ENCODE measurements at regions not wholly inside any gene's neighbourhood (a gene's known extent, or its start where the extent isn't known, plus 50 kb on each side); places are given as distances from the start of the nearest gene placed in this dataset.

- no peak overlapping the region for H2AK9ac ChIP-seq (replicated peaks; ENCODE audit: low read depth, low read length, poor library complexity)
- H3K4ac ChIP-seq (ENCODE audit: low read depth, low read length), result no peak overlapping the region
- POLR2A ChIA-PET (ENCODE audit: unreplicated experiment), result no interaction called here
- no peak overlapping the region for H3K14ac ChIP-seq (replicated peaks; ENCODE audit: low read depth, low read length)
- H3K9ac ChIP-seq (ENCODE audit: low read depth, low read length), result no peak overlapping the region
- no peak overlapping the region for H2BK5ac ChIP-seq (ENCODE audit: low read depth, low read length, poor library complexity, severe bottlenecking)
- H3K9me3 ChIP-seq (ENCODE audit: control insufficient read depth, insufficient read depth, low read length), result peaks cover 80% of the 10 kb centered on the region
- H3K36me3 ChIP-seq (ENCODE audit: control insufficient read depth, insufficient read depth, low read length), result no peaks in the 10 kb centered on the region
- dilution Hi-C loops (cut with HindIII; ENCODE audit: low sequenced_read_pairs, unreplicated experiment) (no loop called here), intact Hi-C loops (cut with micrococcal nuclease) (no loop called here), in situ Hi-C loops (cut with MboI; ENCODE audit: low sequenced_read_pairs) (no loop called here)
- no peaks in the 10 kb centered on the region for H3K27me3 ChIP-seq (ENCODE audit: control insufficient read depth, insufficient read depth, low read length)
- no peak overlapping the region for H3K4me3 ChIP-seq (ENCODE audit: insufficient read depth, low read depth, low read length)
- no peak overlapping the region for H4K8ac ChIP-seq (ENCODE audit: low read depth in 2 of 2, low read length in 2 of 2)
- WGBS, 2 experiments (ENCODE audit: extremely low coverage in 2 of 2, insufficient read length in 1 of 2), result 56% methylated on average over 15 of the region's 17 CpGs; no CpG with 5 or more reads in 1 of the 2 experiments
- CTCF ChIA-PET, result no interaction called here
- no peak overlapping the region for H4K91ac ChIP-seq (ENCODE audit: insufficient read depth, low read depth, low read length)
- no peak overlapping the region for H3K4me2 ChIP-seq (ENCODE audit: low read depth, low read length)
- ATAC-seq (ENCODE audit: low read depth) (no peak), DNase-seq (no peak)
- no peak overlapping the region for H4K5ac ChIP-seq (ENCODE audit: low read depth, low read length)
- no peak overlapping the region for H2AK5ac ChIP-seq (ENCODE audit: low read depth, low read length)
- no peak overlapping the region for H2BK120ac ChIP-seq (ENCODE audit: low read depth, low read length)
- no peak for TF ChIP-seq USF2 (IDR thresholded peaks at IDR 0.05; ENCODE audit: low read depth, low read length)
- TF ChIP-seq CEBPB (IDR thresholded peaks at IDR 0.05; ENCODE audit: low read depth, low read length), result no peak
- no peak for TF ChIP-seq CTCF (conservative IDR thresholded peaks at IDR 0.05; ENCODE audit: low read depth, low read length)
- no peak for TF ChIP-seq RFX5 (IDR thresholded peaks at IDR 0.05; ENCODE audit: low read depth, low read length)
- TF ChIP-seq NFE2L2 (IDR thresholded peaks at IDR 0.05; ENCODE audit: low read depth, low read length), result no peak
- TF ChIP-seq FOS (IDR thresholded peaks at IDR 0.05; ENCODE audit: low read depth, low read length), result no peak
- no peak for TF ChIP-seq ELK1 (IDR thresholded peaks at IDR 0.05; ENCODE audit: borderline replicate concordance, low read depth, low read length)
- no peak for TF ChIP-seq RCOR1 (IDR thresholded peaks at IDR 0.05; ENCODE audit: insufficient replicate concordance, low read length)
- TF ChIP-seq POLR2A (IDR thresholded peaks at IDR 0.05; ENCODE audit: low read depth, low read length), result no peak
- no peak for TF ChIP-seq RAD21 (IDR thresholded peaks at IDR 0.05; ENCODE audit: low read length)
- no peak overlapping the region for H2AFZ ChIP-seq (replicated peaks; ENCODE audit: low read length, poor library complexity)
- H4K20me1 ChIP-seq (ENCODE audit: insufficient read depth, low read length), result no peaks in the 10 kb centered on the region
- H2BK15ac ChIP-seq (ENCODE audit: low read depth, low read length), result no peak overlapping the region
- H3K9me1 ChIP-seq (ENCODE audit: insufficient read depth, low read length), result no peaks in the 10 kb centered on the region
- no peaks in the 10 kb centered on the region for H3K4me1 ChIP-seq (ENCODE audit: control insufficient read depth, insufficient read depth, low read length)
- H3K56ac ChIP-seq (ENCODE audit: extremely low read depth, insufficient read depth, low read length), result no peak overlapping the region
- H3K79me1 ChIP-seq (ENCODE audit: low read depth in 1 of 2, low read length in 2 of 2), result no peaks in the 10 kb centered on the region
- H3K27ac ChIP-seq (ENCODE audit: insufficient read depth, low read length), result no peak overlapping the region
- H2BK20ac ChIP-seq (ENCODE audit: low read depth, low read length), result no peak overlapping the region
- H3K18ac ChIP-seq (ENCODE audit: low read depth, low read length), result no peak overlapping the region
- BruUV-seq (replicated peaks), result no TSS peak
- H3K23ac ChIP-seq (ENCODE audit: low read depth, low read length), result no peak overlapping the region
Measured at GRCh38 chr22:48699511-48699910, 1128.2 kb downstream of the BRD1 start.

All from IMR-90 (cell line).